LNCAP (cell line): ENCODE measurements at regions not wholly inside any gene's neighbourhood (a gene's known extent, or its start where the extent isn't known, plus 50 kb on each side); places are given as distances from the start of the nearest gene placed in this dataset.

Experiments
- CTCF ChIP-seq: fragments of 450-650 bp; IDR thresholded peaks from 2 replicates; pipeline ENCODE4 v1.5.1; 2017; ENCODE audit warnings: mild to moderate bottlenecking

- no peak for TF ChIP-seq CTCF
These were observed 177.5 kb upstream of the DIO3 start for GRCh38 chr14:101383737-101384338.

GRCh38 chr14:101394374-101394773, 166.9 kb upstream of the DIO3 start:
- TF ChIP-seq CTCF: no peak

GRCh38 chr14:101395779-101396178, 165.5 kb upstream of the DIO3 start:
- TF ChIP-seq CTCF: no peak

GRCh38 chr14:101397206-101397605, 164.1 kb upstream of the DIO3 start:
- TF ChIP-seq CTCF: no peak

- no peak for TF ChIP-seq CTCF
These were observed 163.3 kb upstream of the DIO3 start for GRCh38 chr14:101398011-101398410.

GRCh38 chr14:101399737-101400517, 161.4 kb upstream of the DIO3 start:
- no peak for TF ChIP-seq CTCF

GRCh38 chr14:101400830-101401229, 160.5 kb upstream of the DIO3 start:
- no peak for TF ChIP-seq CTCF
